K562 (cell line): ENCODE measurements at regions not wholly inside any gene's neighbourhood (a gene's known extent, or its start where the extent isn't known, plus 50 kb on each side); places are given as distances from the start of the nearest gene placed in this dataset.

Experiments
- CHAMP1 ChIP-seq: fragments of 450-650 bp; IDR thresholded peaks from 2 replicates; pipeline ENCODE4 v1.6.1; 2016; ENCODE audit warnings: mild to moderate bottlenecking
- MAX ChIP-seq: sonication (generic); formaldehyde crosslinking; IDR thresholded peaks from 2 replicates; pipeline ENCODE4 v1.9.0; 2022; ENCODE audit warnings: mild to moderate bottlenecking, missing genetic modification reagents
- NBN ChIP-seq: fragments of 450-650 bp; IDR thresholded peaks from 2 replicates; pipeline ENCODE4 v1.6.1; 2016; ENCODE audit warnings: low read depth, mild to moderate bottlenecking
- NELFE ChIP-seq: IDR thresholded peaks from 2 replicates; pipeline ENCODE4 v1.6.1; 2011; ENCODE audit warnings: mild to moderate bottlenecking; ENCODE audit not compliant: insufficient read depth, insufficient read length
- NFIC ChIP-seq: fragments of 450-650 bp; IDR thresholded peaks from 2 replicates; pipeline ENCODE4 v1.6.1; 2017; ENCODE audit warnings: mild to moderate bottlenecking, inconsistent platforms
- RFX7 ChIP-seq: fragments of 250-450 bp; sonication (Bioruptor Pico); IDR thresholded peaks from 2 replicates; pipeline ENCODE4 v1.5.1; 2021; ENCODE audit warnings: mild to moderate bottlenecking
- TCF3 ChIP-seq: sonication (generic); formaldehyde crosslinking; IDR thresholded peaks from 2 replicates; pipeline ENCODE4 v1.4.0; 2020; ENCODE audit warnings: mild to moderate bottlenecking, missing genetic modification reagents
- THRA ChIP-seq: fragments of 450-650 bp; IDR thresholded peaks from 2 replicates; pipeline ENCODE4 v1.6.1; 2017; ENCODE audit warnings: mild to moderate bottlenecking, moderate library complexity
- THRAP3 ChIP-seq: fragments of 450-650 bp; IDR thresholded peaks from 2 replicates; pipeline ENCODE4 v1.6.1; 2016; ENCODE audit warnings: mild to moderate bottlenecking, inconsistent platforms, borderline replicate concordance
- ZNF263 ChIP-seq: sonication (generic); formaldehyde crosslinking; IDR thresholded peaks from 2 replicates; pipeline ENCODE4 v1.8.0; 2022; ENCODE audit warnings: mild to moderate bottlenecking, missing genetic modification reagents, borderline replicate concordance
- ZNF395 ChIP-seq: fragments of 200-800 bp; sonication (Bioruptor generic); IDR thresholded peaks from 2 replicates; pipeline ENCODE4 v1.6.1; 2017; ENCODE audit warnings: missing genetic modification characterization, missing compliant biosample characterization

GRCh38 chr5:6861036-6861435 is 147.8 kb downstream of the TENT4A start (continued):
- TF ChIP-seq THRA, result no peak
- TF ChIP-seq RFX7 (CRISPR knock-in tag), result no peak
- TF ChIP-seq NFIC, result no peak
- no peak for TF ChIP-seq CHAMP1
- TF ChIP-seq ZNF263 (CRISPR knock-in tag), result no peak
- no peak for TF ChIP-seq THRAP3
- no peak for TF ChIP-seq MAX (CRISPR knock-in tag)
- no peak for TF ChIP-seq NELFE
- TF ChIP-seq ZNF395 (CRISPR knock-in tag), result no peak
- TF ChIP-seq NBN, result no peak
- no peak for TF ChIP-seq TCF3 (CRISPR knock-in tag)
